Uterus (tissue), 2 donors: ENCODE measurements at regions not wholly inside any gene's neighbourhood (a gene's known extent, or its start where the extent isn't known, plus 50 kb on each side); places are given as distances from the start of the nearest gene placed in this dataset.
"Not testable (repeated sequence)": the region's sequence is repeated elsewhere in the genome, so short reads cannot be mapped to it uniquely, and the experiment has no call there.

Experiments
- POLR2A ChIP-seq, 2 donors: fragments of 450-650 bp; IDR thresholded peaks; one replicate each; pipeline ENCODE4 v1.6.1; 2016; ENCODE audit warnings: antibody characterized with exemption in 2 of 2, mild to moderate bottlenecking in 1 of 2, moderate library complexity in 1 of 2
- TF ChIP-seq, protein P1 (sequence below), 4 experiments: fragments of 200-600 bp in 2 of 4; fragments of 450-650 bp in 2 of 4; sonication (generic) in 2 of 4; IDR thresholded peaks; one replicate each; pipeline ENCODE4 v1.5.1; 2016 to 2019; ENCODE audit warnings: antibody characterized with exemption in 4 of 4, mild to moderate bottlenecking in 2 of 4, moderate library complexity in 1 of 4

GRCh38 chr13:71184583-71184982 is 682.4 kb downstream of the DACH1 start:
- TF ChIP-seq, protein P1, sequence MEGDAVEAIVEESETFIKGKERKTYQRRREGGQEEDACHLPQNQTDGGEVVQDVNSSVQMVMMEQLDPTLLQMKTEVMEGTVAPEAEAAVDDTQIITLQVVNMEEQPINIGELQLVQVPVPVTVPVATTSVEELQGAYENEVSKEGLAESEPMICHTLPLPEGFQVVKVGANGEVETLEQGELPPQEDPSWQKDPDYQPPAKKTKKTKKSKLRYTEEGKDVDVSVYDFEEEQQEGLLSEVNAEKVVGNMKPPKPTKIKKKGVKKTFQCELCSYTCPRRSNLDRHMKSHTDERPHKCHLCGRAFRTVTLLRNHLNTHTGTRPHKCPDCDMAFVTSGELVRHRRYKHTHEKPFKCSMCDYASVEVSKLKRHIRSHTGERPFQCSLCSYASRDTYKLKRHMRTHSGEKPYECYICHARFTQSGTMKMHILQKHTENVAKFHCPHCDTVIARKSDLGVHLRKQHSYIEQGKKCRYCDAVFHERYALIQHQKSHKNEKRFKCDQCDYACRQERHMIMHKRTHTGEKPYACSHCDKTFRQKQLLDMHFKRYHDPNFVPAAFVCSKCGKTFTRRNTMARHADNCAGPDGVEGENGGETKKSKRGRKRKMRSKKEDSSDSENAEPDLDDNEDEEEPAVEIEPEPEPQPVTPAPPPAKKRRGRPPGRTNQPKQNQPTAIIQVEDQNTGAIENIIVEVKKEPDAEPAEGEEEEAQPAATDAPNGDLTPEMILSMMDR (IDR thresholded peaks at IDR 0.05) = not testable (repeated sequence)
- TF ChIP-seq POLR2A (IDR thresholded peaks at IDR 0.05) = not testable (repeated sequence)
